Trophoblast cell (in vitro differentiated cells and primary cell): ENCODE measurements at regions not wholly inside any gene's neighbourhood (a gene's known extent, or its start where the extent isn't known, plus 50 kb on each side); places are given as distances from the start of the nearest gene placed in this dataset.

Source experiments
- DNase-seq, 2 donors: peaks; one replicate each; pipeline ENCODE4 v3.0.0-alpha.2; 2016
- H2AFZ ChIP-seq: 2 replicates; pipeline ENCODE4 v1.6.1; 2013; ENCODE audit warnings: low read length, moderate library complexity, mild to moderate bottlenecking; ENCODE audit not compliant: insufficient read depth, poor library complexity
- H2AK5ac ChIP-seq: 2 replicates; pipeline ENCODE4 v1.6.1; 2013; ENCODE audit warnings: mild to moderate bottlenecking, low read length
- H2BK120ac ChIP-seq: 2 replicates; pipeline ENCODE4 v1.6.1; 2013; ENCODE audit warnings: low read length, mild to moderate bottlenecking, moderate library complexity; ENCODE audit not compliant: insufficient read depth, poor library complexity
- H2BK12ac ChIP-seq: 2 replicates; pipeline ENCODE4 v1.6.1; 2013; ENCODE audit warnings: mild to moderate bottlenecking, low read length, moderate library complexity
- H2BK5ac ChIP-seq: 2 replicates; pipeline ENCODE4 v1.6.1; 2013; ENCODE audit warnings: low read length, low read depth, moderate library complexity, mild to moderate bottlenecking; ENCODE audit not compliant: poor library complexity
- H3K14ac ChIP-seq: 2 replicates; pipeline ENCODE4 v1.6.1; 2013; ENCODE audit warnings: mild to moderate bottlenecking, low read length
- H3K18ac ChIP-seq: 2 replicates; pipeline ENCODE4 v1.6.1; 2013; ENCODE audit warnings: mild to moderate bottlenecking, low read length
- H3K23ac ChIP-seq: 2 replicates; pipeline ENCODE4 v1.6.1; 2013; ENCODE audit warnings: low read length
- H3K27ac ChIP-seq: 2 replicates; pipeline ENCODE4 v1.5.1; 2013; ENCODE audit warnings: low read depth, mild to moderate bottlenecking, inconsistent platforms, low read length, moderate library complexity
- H3K27me3 ChIP-seq: 2 replicates; pipeline ENCODE4 v1.6.1; 2013; ENCODE audit warnings: inconsistent platforms, mild to moderate bottlenecking, low read length, moderate library complexity; ENCODE audit not compliant: insufficient read depth
- H3K36me3 ChIP-seq, 2 experiments: 1 replicate in 1 of 2; 2 replicates in 1 of 2; pipeline ENCODE4 v1.6.1; 2013; ENCODE audit warnings: low read length in 2 of 2, mild to moderate bottlenecking in 2 of 2, moderate library complexity in 1 of 2; ENCODE audit not compliant: insufficient read depth in 2 of 2, control insufficient read depth in 1 of 2
- H3K4ac ChIP-seq: 2 replicates; pipeline ENCODE4 v1.6.1; 2013; ENCODE audit warnings: low read depth, mild to moderate bottlenecking, low read length, moderate library complexity
- H3K4me1 ChIP-seq, 2 experiments: 1 replicate in 1 of 2; 2 replicates in 1 of 2; pipeline ENCODE4 v1.6.1; 2013; ENCODE audit warnings: low read length in 2 of 2, mild to moderate bottlenecking in 2 of 2, moderate library complexity in 1 of 2; ENCODE audit not compliant: insufficient read depth in 2 of 2, control insufficient read depth in 1 of 2
- H3K4me2 ChIP-seq: 2 replicates; pipeline ENCODE4 v1.6.1; 2013; ENCODE audit warnings: inconsistent platforms, mild to moderate bottlenecking, low read length, moderate library complexity
- H3K4me3 ChIP-seq: 2 replicates; pipeline ENCODE4 v1.5.1; 2013; ENCODE audit warnings: mild to moderate bottlenecking, low read depth, low read length, inconsistent platforms
- H3K79me1 ChIP-seq: one replicate; pipeline ENCODE4 v1.6.1; 2013; ENCODE audit warnings: low read length
- H3K79me2 ChIP-seq: 2 replicates; pipeline ENCODE4 v1.6.1; 2013; ENCODE audit warnings: low read length, mild to moderate bottlenecking; ENCODE audit not compliant: control insufficient read depth, insufficient read depth, poor library complexity
- H3K9ac ChIP-seq: 2 replicates; pipeline ENCODE4 v1.6.1; 2013; ENCODE audit warnings: mild to moderate bottlenecking, low read length
- H3K9me3 ChIP-seq: 2 replicates; pipeline ENCODE4 v1.6.1; 2013; ENCODE audit warnings: low read depth, mild to moderate bottlenecking, control low read depth, inconsistent platforms, low read length; ENCODE audit not compliant: insufficient read depth
- H4K12ac ChIP-seq: 2 replicates; pipeline ENCODE4 v1.6.1; 2013; ENCODE audit warnings: low read depth, mild to moderate bottlenecking, low read length, moderate library complexity
- H4K8ac ChIP-seq: 2 replicates; pipeline ENCODE4 v1.6.1; 2013; ENCODE audit warnings: low read depth, mild to moderate bottlenecking, low read length, moderate library complexity
- H4K91ac ChIP-seq: one replicate; pipeline ENCODE4 v1.6.1; 2013; ENCODE audit warnings: low read depth, mild to moderate bottlenecking, low read length, moderate library complexity
- WGBS: extraction: QIAGEN DNeasy Blood & Tissue Kit; methylation state at CpG from one replicate; pipeline ENCODE4 v1.1.7; 2013; ENCODE audit warnings: missing lambda C conversion rate; ENCODE audit not compliant: insufficient read length, insufficient coverage; ENCODE audit errors: extremely low coverage; 5-methylcytosine and 5-hydroxymethylcytosine counted together

DNA sequence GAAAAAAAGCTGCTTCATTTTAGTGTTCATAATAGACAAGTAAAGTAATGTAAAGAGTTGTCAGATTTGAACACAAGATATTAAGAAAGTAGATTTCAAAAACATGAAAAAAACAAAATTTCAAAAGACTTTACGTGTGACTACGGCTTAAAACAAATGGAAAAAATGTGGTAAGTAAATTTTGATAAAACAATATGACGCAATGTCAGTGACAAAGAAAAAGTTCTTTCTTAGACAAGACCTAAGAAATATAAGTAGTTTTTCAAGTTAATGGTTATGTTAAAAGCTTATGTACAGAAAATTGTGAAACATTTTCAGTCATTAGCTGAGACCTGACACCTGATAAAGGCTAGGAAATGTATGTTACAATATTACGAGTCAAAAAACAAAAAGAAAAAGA, 73.7 kb upstream of the EYS start:
- H2BK12ac ChIP-seq, result no peak overlapping the region
- H2AFZ ChIP-seq, result no peak overlapping the region
- H3K27me3 ChIP-seq, result no peaks in the 10 kb centered on the region
- H3K14ac ChIP-seq, result no peak overlapping the region
- no peak overlapping the region for H2BK5ac ChIP-seq
- no peak overlapping the region for H3K4me3 ChIP-seq
- no peak overlapping the region for H3K27ac ChIP-seq
- H3K79me1 ChIP-seq, result no peaks in the 10 kb centered on the region
- no peak overlapping the region for H3K9ac ChIP-seq
- H3K4ac ChIP-seq, result no peak overlapping the region
- H2BK120ac ChIP-seq, result no peak overlapping the region
- no peak overlapping the region for H2AK5ac ChIP-seq
- no peaks in the 10 kb centered on the region for H3K36me3 ChIP-seq
- no peak for DNase-seq
- H3K4me2 ChIP-seq, result no peak overlapping the region
- H4K8ac ChIP-seq, result no peak overlapping the region
- H3K23ac ChIP-seq, result no peak overlapping the region
- no peak overlapping the region for H3K18ac ChIP-seq
- H3K9me3 ChIP-seq, result no peaks in the 10 kb centered on the region
- H4K91ac ChIP-seq, result no peak overlapping the region
- peaks cover 0 to 2% of the 10 kb centered on the region in 2 experiments for H3K4me1 ChIP-seq
- no peak overlapping the region for H4K12ac ChIP-seq
- no peaks in the 10 kb centered on the region for H3K79me2 ChIP-seq
- no CpG with 5 or more reads among the region's 4 CpGs for WGBS

DNA sequence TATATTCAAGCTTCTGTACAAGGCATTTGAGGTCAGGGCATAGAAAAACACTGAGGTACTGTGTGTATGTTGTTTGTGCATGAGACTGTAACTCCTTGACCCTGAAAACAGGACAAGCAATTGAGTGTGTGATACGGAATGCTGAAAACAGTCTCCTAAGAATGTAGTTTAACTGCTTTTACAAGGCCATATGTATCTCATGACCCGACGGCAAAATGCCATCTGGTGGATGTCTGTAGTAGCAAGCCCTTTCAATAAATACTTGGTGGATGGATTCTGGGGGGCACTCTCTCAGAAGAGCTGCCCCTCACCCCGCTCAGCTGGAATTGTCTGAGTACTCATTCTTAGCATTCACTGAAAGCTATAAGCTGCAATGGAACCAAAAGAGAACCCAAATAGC, 69.3 kb upstream of the EYS start:
- Histone ChIP-seq H3K79me1 (no peaks in the 10 kb centered on the region), H3K27me3 (no peaks in the 10 kb centered on the region), H2BK5ac (no peak overlapping the region), H3K4me2 (no peak overlapping the region), H3K14ac (no peak overlapping the region), H3K27ac (no peak overlapping the region), H3K4ac (no peak overlapping the region), H3K18ac (no peak overlapping the region), H4K91ac (no peak overlapping the region), H4K8ac (no peak overlapping the region), H3K79me2 (no peaks in the 10 kb centered on the region), H3K9ac (no peak overlapping the region), H2AFZ (no peak overlapping the region), H2AK5ac (no peak overlapping the region), H2BK12ac (no peak overlapping the region), H3K4me1 (peaks cover 0 to 2% of the 10 kb centered on the region in 2 experiments), H3K36me3 (no peaks in the 10 kb centered on the region), H3K4me3 (no peak overlapping the region), H4K12ac (no peak overlapping the region), H3K9me3 (peaks cover 1% of the 10 kb centered on the region), H3K23ac (no peak overlapping the region), H2BK120ac (no peak overlapping the region)
- no CpG with 5 or more reads among the region's 4 CpGs for WGBS
- DNase-seq, result peak; percentile 46 to 67

DNA sequence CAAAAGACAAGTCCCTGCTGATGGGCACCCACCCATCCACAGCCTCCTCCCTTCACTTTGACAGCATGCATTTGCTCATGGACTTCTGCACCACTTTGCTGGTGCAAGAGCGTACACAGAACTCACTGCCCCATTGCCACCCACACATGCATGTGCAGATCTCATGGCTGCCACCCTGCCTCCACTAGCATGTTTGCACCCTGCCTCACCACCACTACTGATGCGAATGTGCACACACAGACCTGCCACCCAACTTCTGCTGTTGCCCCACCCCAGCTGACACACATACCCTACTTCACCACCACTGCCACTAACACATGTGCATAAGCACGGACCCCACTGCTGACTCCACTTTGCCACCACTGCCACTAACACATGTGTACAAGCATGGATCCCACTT, 64.9 kb upstream of the EYS start:
- DNase-seq, result no peak
- Histone ChIP-seq H3K4me1 (peaks cover 0 to 2% of the 10 kb centered on the region in 2 experiments), H3K14ac (no peak overlapping the region), H3K9ac (no peak overlapping the region), H3K79me1 (no peaks in the 10 kb centered on the region), H3K4me3 (peak overlapping the region; percentile 25), H2BK5ac (no peak overlapping the region), H3K36me3 (no peaks in the 10 kb centered on the region), H3K27ac (no peak overlapping the region), H4K12ac (no peak overlapping the region), H3K27me3 (no peaks in the 10 kb centered on the region), H3K79me2 (no peaks in the 10 kb centered on the region), H4K8ac (no peak overlapping the region), H4K91ac (no peak overlapping the region), H2AK5ac (no peak overlapping the region), H3K4ac (no peak overlapping the region), H2AFZ (no peak overlapping the region), H2BK120ac (no peak overlapping the region), H3K23ac (peak overlapping the region; percentile 13), H3K18ac (no peak overlapping the region), H2BK12ac (no peak overlapping the region), H3K4me2 (no peak overlapping the region), H3K9me3 (peaks cover 1% of the 10 kb centered on the region)
- WGBS, result no CpG with 5 or more reads among the region's 3 CpGs

DNA sequence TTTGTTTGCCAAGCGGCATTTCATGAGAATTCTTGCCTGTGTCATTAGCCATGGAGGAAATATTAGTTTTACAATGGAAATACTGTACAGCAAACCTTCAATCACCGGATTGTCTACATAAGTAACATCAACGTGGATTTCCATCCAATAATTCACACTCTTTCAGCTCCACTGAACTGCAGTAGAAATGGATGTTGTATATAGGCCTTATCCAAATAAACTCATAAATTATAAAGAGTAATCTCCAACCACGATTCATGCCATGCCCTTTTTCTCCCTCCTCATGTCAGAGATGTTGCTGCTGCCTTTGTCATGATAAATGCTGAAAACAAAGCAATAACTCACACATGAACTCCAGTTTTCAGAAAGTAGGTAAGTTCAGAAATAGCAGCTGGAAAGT, 54.9 kb upstream of the EYS start:
- H3K18ac ChIP-seq, result no peak overlapping the region
- H3K27ac ChIP-seq, result no peak overlapping the region
- H3K4me1 ChIP-seq, result no peaks in the 10 kb centered on the region
- no peak overlapping the region for H2BK120ac ChIP-seq
- no peak overlapping the region for H3K4me2 ChIP-seq
- no peak overlapping the region for H3K4ac ChIP-seq
- no peak overlapping the region for H4K12ac ChIP-seq
- no peak overlapping the region for H4K91ac ChIP-seq
- H3K23ac ChIP-seq, result no peak overlapping the region
- no peaks in the 10 kb centered on the region for H3K79me2 ChIP-seq
- H2AK5ac ChIP-seq, result no peak overlapping the region
- H3K14ac ChIP-seq, result no peak overlapping the region
- H3K4me3 ChIP-seq, result no peak overlapping the region
- no peaks in the 10 kb centered on the region for H3K27me3 ChIP-seq
- H3K36me3 ChIP-seq, result no peaks in the 10 kb centered on the region
- WGBS, result no CpG with 5 or more reads among the region's 4 CpGs
- H4K8ac ChIP-seq, result no peak overlapping the region
- H3K9ac ChIP-seq, result no peak overlapping the region
- DNase-seq, result no peak
- no peak overlapping the region for H2BK5ac ChIP-seq
- no peak overlapping the region for H2AFZ ChIP-seq
- H3K9me3 ChIP-seq, result no peaks in the 10 kb centered on the region
- H2BK12ac ChIP-seq, result no peak overlapping the region
- H3K79me1 ChIP-seq, result no peaks in the 10 kb centered on the region
